GM18508 (cell line): ENCODE measurements at regions not wholly inside any gene's neighbourhood (a gene's known extent, or its start where the extent isn't known, plus 50 kb on each side); places are given as distances from the start of the nearest gene placed in this dataset.

Source experiments
- ATAC-seq: cut with Tn5 transposase; IDR thresholded peaks from one replicate; pipeline ENCODE4 v1.9.1; 2021; ENCODE audit warnings: moderate number of reproducible peaks; ENCODE audit not compliant: insufficient read depth, unreplicated experiment

DNA sequence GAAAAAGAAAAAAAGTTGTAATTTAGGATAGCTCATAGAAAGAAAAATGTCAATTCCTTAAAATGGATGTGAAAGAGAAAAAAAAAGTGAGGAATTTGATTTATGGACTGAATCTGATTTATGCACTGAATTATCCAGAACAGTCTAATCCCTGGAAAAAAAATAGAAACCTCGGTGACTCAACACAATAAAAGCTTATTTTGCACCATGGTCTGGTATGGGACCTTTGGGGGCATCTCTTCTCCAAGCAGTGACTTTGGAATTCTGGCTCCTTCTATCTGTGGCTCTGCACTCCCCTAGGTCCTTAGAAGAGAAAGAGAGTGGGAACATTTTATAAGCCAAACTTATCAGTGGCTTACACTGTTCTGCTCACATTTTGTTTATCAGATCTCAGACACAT, 471.7 kb upstream of the B3GALT2 start:
- ATAC-seq: no peak

- no peak for ATAC-seq
Measured at GRCh38 chr1:193657552-193657951, 471.1 kb upstream of the B3GALT2 start.

DNA sequence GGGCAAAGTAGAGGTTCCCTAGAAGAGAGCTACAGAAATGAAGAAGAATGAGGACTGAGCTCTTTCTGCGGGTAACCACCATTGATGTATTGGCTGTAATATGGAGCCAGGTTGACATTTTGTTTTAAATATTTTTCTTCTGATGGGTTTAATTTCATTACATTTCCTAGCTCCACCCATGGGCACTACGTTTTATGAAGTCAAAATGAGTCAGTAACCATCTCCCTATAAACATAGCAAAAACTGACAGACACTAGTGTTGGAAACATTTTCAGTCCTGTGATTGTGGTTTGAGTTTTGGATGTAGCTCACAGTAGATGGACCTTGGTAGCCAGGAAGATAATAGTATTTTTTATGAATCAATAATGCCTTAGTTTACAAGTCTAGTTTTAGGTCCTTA, 470.4 kb upstream of the B3GALT2 start:
- no peak for ATAC-seq

- ATAC-seq: no peak
Measured at GRCh38 chr1:193654951-193655735, 468.7 kb upstream of the B3GALT2 start.

- ATAC-seq: no peak
Measured at GRCh38 chr1:193649587-193649986, 463.2 kb upstream of the B3GALT2 start.

DNA sequence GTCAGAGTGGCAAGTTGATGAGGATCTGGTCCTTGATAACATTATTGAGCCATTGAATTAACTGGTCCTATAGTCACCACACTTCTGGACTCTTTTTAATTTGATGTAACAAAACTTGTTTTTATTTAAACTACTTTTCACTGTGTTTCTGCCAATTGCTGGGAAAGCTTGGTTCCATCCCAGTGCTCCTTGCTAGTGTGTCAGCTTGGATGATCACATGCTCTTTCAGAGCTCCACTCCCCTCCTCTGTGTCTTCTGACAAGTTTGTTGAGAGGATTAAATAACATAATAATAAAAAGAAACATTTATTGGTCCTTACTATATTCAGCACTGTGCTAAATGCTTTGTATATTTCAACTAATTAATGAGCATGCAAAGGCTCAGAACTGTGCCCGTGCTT, 448.5 kb upstream of the B3GALT2 start:
- ATAC-seq: no peak

DNA sequence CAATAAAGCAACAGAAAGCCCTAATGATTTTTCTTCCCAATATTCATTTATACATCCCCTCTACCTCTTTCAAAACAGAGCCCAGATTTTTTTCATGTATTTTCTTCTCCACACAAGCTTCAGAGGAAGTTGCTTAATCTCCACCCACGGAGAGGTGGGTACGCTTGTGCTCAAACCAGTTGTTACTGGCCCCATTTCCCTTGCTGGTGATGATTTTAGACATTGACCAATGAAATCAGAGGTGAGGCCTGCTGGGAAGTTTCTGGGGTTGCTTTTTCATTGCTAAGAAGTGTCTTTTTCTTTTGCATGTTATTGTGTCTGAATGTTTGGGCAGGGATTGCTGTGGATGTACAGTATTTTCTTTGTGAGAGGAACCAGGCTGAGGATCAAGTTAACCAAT, 448.1 kb upstream of the B3GALT2 start:
- ATAC-seq: no peak

DNA sequence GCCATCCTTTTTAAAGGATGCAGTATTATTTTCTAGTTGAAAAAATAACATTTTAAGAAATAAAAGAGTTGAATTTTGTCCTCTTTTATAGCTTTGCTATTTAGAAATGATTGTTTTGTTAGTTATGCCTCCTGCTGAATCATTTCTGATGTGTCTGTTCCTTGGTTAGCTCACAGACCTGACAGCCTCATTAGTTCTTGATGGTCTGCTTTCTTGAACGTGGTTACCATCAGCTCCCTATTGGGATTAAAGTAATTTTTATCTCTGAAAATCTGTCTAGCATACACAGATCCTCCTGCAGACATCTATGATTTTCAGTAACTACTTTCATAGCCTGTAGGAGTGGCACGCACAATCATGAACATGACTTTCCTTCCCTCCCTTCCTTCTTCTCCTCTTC, 447.6 kb upstream of the B3GALT2 start:
- no peak for ATAC-seq

DNA sequence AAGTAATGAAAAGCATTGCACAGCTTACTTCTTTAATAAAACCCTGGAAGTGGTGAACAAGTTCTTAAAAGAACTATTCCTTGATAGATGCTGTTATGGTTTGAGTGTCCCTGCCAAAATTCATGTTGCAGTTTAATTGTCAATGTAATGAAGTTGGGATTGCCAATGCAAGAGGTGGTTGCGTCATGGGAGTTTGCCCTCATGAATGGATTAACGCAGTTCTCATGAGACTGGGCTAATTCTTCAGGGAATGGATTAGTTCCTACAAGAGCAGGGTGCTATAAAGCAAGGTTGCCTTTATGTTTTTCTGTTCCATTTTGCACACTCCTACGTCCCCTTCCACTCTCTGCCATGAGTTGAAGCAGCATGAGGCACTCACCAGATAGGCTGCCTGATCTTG, 446.7 kb upstream of the B3GALT2 start:
- ATAC-seq: no peak

DNA sequence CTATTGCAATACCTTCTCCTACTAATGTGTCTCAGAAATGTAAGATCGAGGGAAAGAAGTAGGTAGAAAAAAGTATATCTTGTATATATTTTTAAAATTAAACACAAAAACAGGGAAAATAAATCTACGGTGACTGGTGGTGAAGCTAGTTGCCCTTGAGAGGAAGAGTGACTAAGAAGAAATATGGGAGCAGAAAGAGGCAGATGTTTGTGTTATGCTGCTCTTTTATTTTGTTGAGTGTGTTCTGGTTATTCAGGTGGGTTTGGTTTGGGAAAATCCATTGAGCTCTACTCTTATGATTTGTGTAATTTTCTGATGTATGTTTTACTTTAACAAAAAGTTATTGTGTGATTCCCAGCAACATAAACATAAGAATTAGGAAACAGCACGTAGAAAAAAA, 444.9 kb upstream of the B3GALT2 start:
- no peak for ATAC-seq

- ATAC-seq: no peak
Measured at GRCh38 chr1:193629875-193630274, 443.5 kb upstream of the B3GALT2 start.

- no peak for ATAC-seq
Measured at GRCh38 chr1:193626695-193627094, 440.3 kb upstream of the B3GALT2 start.

DNA sequence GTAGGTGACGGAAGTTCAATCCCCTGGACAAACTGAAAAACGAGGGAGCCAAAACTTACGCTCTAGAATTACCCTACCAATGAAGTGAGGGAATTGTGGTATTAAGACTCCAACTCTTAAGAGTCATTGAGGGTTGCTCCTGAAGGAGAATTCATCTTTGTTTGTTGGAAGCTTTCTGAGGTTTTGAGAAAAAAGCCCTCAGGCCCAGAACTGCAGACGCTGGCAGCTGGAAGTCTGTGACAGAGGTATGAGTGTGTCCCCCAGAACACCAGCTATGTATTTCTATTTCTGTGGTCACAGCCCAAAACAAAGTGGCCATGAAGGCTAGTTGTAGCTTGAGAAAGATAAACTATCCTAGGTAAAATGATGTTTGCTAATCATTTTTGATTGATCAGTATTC, 438.8 kb upstream of the B3GALT2 start:
- ATAC-seq: no peak

GRCh38 chr1:193619911-193620310, 433.5 kb upstream of the B3GALT2 start:
- no peak for ATAC-seq

GRCh38 chr1:193614817-193615216, 428.4 kb upstream of the B3GALT2 start:
- peak; percentile 78 for ATAC-seq

DNA sequence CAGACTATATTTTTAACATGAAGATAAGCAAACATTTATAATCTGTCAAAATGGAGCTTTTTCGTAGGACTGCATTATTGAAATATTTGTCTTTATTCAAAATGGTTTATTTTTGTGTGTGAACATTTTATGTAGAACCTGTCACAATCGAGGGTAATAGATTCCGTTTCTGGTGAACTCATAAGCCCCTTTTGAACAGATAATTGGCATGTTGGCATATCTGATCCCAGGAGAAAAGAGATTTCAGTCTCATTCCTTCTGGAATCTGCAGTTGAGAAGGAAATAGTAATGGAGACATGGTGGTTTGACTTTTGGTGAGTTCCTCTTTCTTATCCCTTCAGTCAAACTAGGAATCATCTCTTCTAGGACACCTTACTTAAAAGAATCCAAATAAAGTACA, 427.9 kb upstream of the B3GALT2 start:
- no peak for ATAC-seq

DNA sequence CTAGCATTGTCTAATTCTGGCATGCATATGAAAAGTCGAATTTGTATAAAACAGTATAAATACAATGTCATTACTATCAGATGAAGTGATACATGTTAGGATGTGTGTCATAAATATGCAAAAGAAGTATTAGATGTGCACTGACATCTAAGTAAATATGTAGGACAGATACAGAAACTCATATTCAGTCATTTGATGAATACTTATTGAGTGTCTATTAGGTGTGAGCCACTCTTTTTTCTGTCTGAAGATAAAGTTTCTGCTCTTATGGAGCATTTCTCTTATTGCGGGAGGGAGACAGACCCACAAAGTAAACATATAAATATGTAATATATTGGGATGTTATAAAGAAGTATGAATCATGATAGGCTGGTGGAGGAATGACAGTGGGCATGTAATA, 426.6 kb upstream of the B3GALT2 start:
- ATAC-seq: no peak

GRCh38 chr1:193609592-193609991, 423.2 kb upstream of the B3GALT2 start:
- no peak for ATAC-seq

DNA sequence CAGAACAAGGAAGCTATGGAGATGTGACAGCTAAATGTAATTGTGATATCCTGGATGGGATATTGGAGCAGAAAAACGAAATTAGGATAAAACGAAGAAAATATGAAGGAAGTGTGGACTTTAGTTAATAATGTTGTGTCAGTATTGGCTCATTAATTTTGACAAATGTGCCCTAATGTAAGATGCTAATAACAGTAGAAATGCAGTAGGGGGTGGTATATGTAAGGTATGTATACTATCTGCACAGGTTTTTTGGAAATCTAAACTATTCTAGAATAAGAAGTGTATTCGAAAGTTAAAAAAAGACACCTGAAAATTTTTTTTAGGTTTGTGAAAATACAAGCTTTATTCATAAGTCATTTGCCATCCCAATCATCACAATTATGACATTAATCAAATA, 421.4 kb upstream of the B3GALT2 start:
- ATAC-seq: no peak

- no peak for ATAC-seq
Measured at GRCh38 chr1:193606035-193606434, 419.6 kb upstream of the B3GALT2 start.

GRCh38 chr1:193602705-193603104, 416.3 kb upstream of the B3GALT2 start:
- no peak for ATAC-seq

DNA sequence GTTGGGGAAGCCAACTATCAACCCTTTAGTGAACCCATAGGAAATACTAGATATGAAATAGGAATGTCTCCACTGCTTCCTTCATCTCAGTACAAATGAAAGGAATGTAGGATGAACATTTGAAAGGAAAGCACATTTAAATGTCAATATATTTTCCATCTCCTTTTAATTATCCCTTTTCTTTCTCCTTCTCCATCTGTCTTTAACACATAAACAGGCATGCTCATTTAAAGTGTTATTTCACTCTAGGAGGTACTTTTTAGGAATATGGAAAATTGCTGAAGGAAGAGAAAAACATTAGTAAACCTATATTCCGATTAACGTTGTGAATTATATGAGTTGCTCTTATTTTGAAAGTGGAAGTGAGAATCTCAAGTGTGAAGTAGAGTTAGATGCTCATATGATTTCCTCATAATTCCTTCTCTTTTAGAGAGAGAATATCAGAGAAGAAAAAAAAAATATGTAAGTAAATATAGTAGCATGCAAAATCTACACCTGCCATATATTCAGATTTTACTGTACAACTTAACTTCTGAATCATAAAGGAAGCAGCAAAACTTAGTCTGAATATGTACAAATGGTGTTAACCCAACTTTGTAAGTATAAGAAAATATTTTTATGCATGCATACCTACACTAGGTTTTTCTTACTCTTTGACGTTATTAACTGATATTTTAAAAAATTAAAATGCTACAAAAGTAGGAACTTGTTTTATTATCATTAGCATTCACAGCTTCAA, 406.9 kb upstream of the B3GALT2 start:
- no peak for ATAC-seq
